ENCODE measurements at regions not wholly inside any gene's neighbourhood (a gene's known extent, or its start where the extent isn't known, plus 50 kb on each side); places are given as distances from the start of the nearest gene placed in this dataset.

- Histone ChIP-seq H3K9me3 (ENCODE audit: control insufficient read depth, insufficient read depth, low read length) (peaks cover 12% of the 10 kb centered on the region), H3K4ac (ENCODE audit: low read depth, low read length) (no peak overlapping the region), H2BK15ac (ENCODE audit: low read depth, low read length) (no peak overlapping the region), H3K27ac (ENCODE audit: insufficient read depth, low read length) (no peak overlapping the region), H3K56ac (ENCODE audit: extremely low read depth, insufficient read depth, low read length) (no peak overlapping the region), H2AK9ac (replicated peaks; ENCODE audit: low read depth, low read length, poor library complexity) (no peak overlapping the region), H3K23ac (ENCODE audit: low read depth, low read length) (no peak overlapping the region), H3K79me1 (ENCODE audit: low read depth in 1 of 2, low read length in 2 of 2) (no peaks in the 10 kb centered on the region), H4K91ac (ENCODE audit: insufficient read depth, low read depth, low read length) (no peak overlapping the region), H3K18ac (ENCODE audit: low read depth, low read length) (no peak overlapping the region), H3K14ac (replicated peaks; ENCODE audit: low read depth, low read length) (no peak overlapping the region), H3K9me1 (ENCODE audit: insufficient read depth, low read length) (no peaks in the 10 kb centered on the region), H3K9ac (ENCODE audit: low read depth, low read length) (no peak overlapping the region), H2BK5ac (ENCODE audit: low read depth, low read length, poor library complexity, severe bottlenecking) (no peak overlapping the region), H4K8ac (ENCODE audit: low read depth in 2 of 2, low read length in 2 of 2) (no peak overlapping the region), H2BK120ac (ENCODE audit: low read depth, low read length) (no peak overlapping the region), H2BK20ac (ENCODE audit: low read depth, low read length) (no peak overlapping the region), H2AFZ (replicated peaks; ENCODE audit: low read length, poor library complexity) (no peak overlapping the region), H3K4me2 (ENCODE audit: low read depth, low read length) (no peak overlapping the region), H3K4me3 (ENCODE audit: insufficient read depth, low read depth, low read length) (no peak overlapping the region), H3K27me3 (ENCODE audit: control insufficient read depth, insufficient read depth, low read length) (no peaks in the 10 kb centered on the region), H2AK5ac (ENCODE audit: low read depth, low read length) (no peak overlapping the region), H3K4me1 (ENCODE audit: control insufficient read depth, insufficient read depth, low read length) (no peaks in the 10 kb centered on the region), H4K20me1 (ENCODE audit: insufficient read depth, low read length) (no peaks in the 10 kb centered on the region), H4K5ac (ENCODE audit: low read depth, low read length) (no peak overlapping the region), H3K36me3 (ENCODE audit: control insufficient read depth, insufficient read depth, low read length) (no peaks in the 10 kb centered on the region)
- 20% methylated on average over 1 of the region's 3 CpGs; no CpG with 5 or more reads in 1 of the 2 experiments for WGBS, 2 experiments (ENCODE audit: extremely low coverage in 2 of 2, insufficient read length in 1 of 2)
- ChIA-PET CTCF (no interaction called here), POLR2A (ENCODE audit: unreplicated experiment) (no interaction called here)
- dilution Hi-C loops (cut with HindIII; ENCODE audit: low sequenced_read_pairs, unreplicated experiment) = no loop called here
- no TSS peak for BruUV-seq (replicated peaks)
- in situ Hi-C loops (cut with MboI; ENCODE audit: low sequenced_read_pairs) = no loop called here
- intact Hi-C loops (cut with micrococcal nuclease) = no loop called here
- TF ChIP-seq RCOR1 (IDR thresholded peaks at IDR 0.05; ENCODE audit: insufficient replicate concordance, low read length) = no peak
- TF ChIP-seq FOS (IDR thresholded peaks at IDR 0.05; ENCODE audit: low read depth, low read length) = no peak
- TF ChIP-seq, protein P1, sequence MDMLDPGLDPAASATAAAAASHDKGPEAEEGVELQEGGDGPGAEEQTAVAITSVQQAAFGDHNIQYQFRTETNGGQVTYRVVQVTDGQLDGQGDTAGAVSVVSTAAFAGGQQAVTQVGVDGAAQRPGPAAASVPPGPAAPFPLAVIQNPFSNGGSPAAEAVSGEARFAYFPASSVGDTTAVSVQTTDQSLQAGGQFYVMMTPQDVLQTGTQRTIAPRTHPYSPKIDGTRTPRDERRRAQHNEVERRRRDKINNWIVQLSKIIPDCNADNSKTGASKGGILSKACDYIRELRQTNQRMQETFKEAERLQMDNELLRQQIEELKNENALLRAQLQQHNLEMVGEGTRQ (IDR thresholded peaks at IDR 0.05; ENCODE audit: low read depth, low read length) = no peak
- no peak for TF ChIP-seq RFX5 (IDR thresholded peaks at IDR 0.05; ENCODE audit: low read depth, low read length)
- no peak for TF ChIP-seq NFE2L2 (IDR thresholded peaks at IDR 0.05; ENCODE audit: low read depth, low read length)
- TF ChIP-seq, protein P2, sequence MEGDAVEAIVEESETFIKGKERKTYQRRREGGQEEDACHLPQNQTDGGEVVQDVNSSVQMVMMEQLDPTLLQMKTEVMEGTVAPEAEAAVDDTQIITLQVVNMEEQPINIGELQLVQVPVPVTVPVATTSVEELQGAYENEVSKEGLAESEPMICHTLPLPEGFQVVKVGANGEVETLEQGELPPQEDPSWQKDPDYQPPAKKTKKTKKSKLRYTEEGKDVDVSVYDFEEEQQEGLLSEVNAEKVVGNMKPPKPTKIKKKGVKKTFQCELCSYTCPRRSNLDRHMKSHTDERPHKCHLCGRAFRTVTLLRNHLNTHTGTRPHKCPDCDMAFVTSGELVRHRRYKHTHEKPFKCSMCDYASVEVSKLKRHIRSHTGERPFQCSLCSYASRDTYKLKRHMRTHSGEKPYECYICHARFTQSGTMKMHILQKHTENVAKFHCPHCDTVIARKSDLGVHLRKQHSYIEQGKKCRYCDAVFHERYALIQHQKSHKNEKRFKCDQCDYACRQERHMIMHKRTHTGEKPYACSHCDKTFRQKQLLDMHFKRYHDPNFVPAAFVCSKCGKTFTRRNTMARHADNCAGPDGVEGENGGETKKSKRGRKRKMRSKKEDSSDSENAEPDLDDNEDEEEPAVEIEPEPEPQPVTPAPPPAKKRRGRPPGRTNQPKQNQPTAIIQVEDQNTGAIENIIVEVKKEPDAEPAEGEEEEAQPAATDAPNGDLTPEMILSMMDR (conservative IDR thresholded peaks at IDR 0.05; ENCODE audit: low read depth, low read length) = no peak
- no peak for TF ChIP-seq MXI1 (IDR thresholded peaks at IDR 0.05; ENCODE audit: borderline replicate concordance, low read depth, low read length)
- TF ChIP-seq SMC3 (IDR thresholded peaks at IDR 0.05; ENCODE audit: low read depth, low read length) = no peak
- no peak for TF ChIP-seq CHD1 (IDR thresholded peaks at IDR 0.05; ENCODE audit: low read depth, low read length)
- TF ChIP-seq RAD21 (IDR thresholded peaks at IDR 0.05; ENCODE audit: low read length) = no peak
- no peak for TF ChIP-seq CEBPB (IDR thresholded peaks at IDR 0.05; ENCODE audit: low read depth, low read length)
- TF ChIP-seq ELK1 (IDR thresholded peaks at IDR 0.05; ENCODE audit: borderline replicate concordance, low read depth, low read length) = no peak
- TF ChIP-seq BHLHE40 (IDR thresholded peaks at IDR 0.05; ENCODE audit: low read depth, low read length) = no peak
- no peak for TF ChIP-seq POLR2A (IDR thresholded peaks at IDR 0.05; ENCODE audit: low read depth, low read length)
- no peak for TF ChIP-seq MAZ (IDR thresholded peaks at IDR 0.05; ENCODE audit: borderline replicate concordance, low read depth, low read length)
- TF ChIP-seq MAFK (IDR thresholded peaks at IDR 0.05; ENCODE audit: low read depth, low read length) = no peak
- no peak for ATAC-seq (ENCODE audit: low read depth)
- no peak for DNase-seq
Measured at GRCh38 chr7:89760690-89761089, 393.6 kb upstream of the STEAP1 start.

All from IMR-90 (cell line).